ENCODE measurements at regions not wholly inside any gene's neighbourhood (a gene's known extent, or its start where the extent isn't known, plus 50 kb on each side); places are given as distances from the start of the nearest gene placed in this dataset.
A peak's percentile ranks its signal among the peaks of the same experiment; 100 is the strongest.

- DNase-seq = no peak
These were observed 90.2 kb upstream of the FAM20C start for GRCh38 chr7:102047-102711.

GRCh38 chr7:102721-103120 is 89.7 kb upstream of the FAM20C start:
- DNase-seq = peak in 1 of 2 donors; percentile 42

- peak in 1 of 2 donors; percentile 42 for DNase-seq
These were observed 88.4 kb upstream of the FAM20C start for GRCh38 chr7:103981-104380.

GRCh38 chr7:105002-105401 is 87.4 kb upstream of the FAM20C start:
- no peak for DNase-seq

- DNase-seq = no peak
These were observed 86.0 kb upstream of the FAM20C start for GRCh38 chr7:106356-106755.

GRCh38 chr7:107233-107632 is 85.1 kb upstream of the FAM20C start:
- no peak for DNase-seq

- DNase-seq = no peak
These were observed 84.5 kb upstream of the FAM20C start for GRCh38 chr7:107907-108306.

- no peak for DNase-seq
These were observed 83.3 kb upstream of the FAM20C start for GRCh38 chr7:109094-109493.

- no peak for DNase-seq
These were observed 82.3 kb upstream of the FAM20C start for GRCh38 chr7:109898-110556.

- DNase-seq = no peak
These were observed 81.7 kb upstream of the FAM20C start for GRCh38 chr7:110557-111232.

- DNase-seq = no peak
These were observed 80.8 kb upstream of the FAM20C start for GRCh38 chr7:111591-111990.

GRCh38 chr7:112881-113280 is 79.5 kb upstream of the FAM20C start:
- DNase-seq = peak; percentile 81 to 85

GRCh38 chr7:115274-115911 is 77.0 kb upstream of the FAM20C start:
- peak; percentile 97 to 98 for DNase-seq

GRCh38 chr7:116188-116981 is 76.0 kb upstream of the FAM20C start:
- DNase-seq = no peak

- no peak for DNase-seq
These were observed 74.3 kb upstream of the FAM20C start for GRCh38 chr7:117836-118614.

GRCh38 chr7:118615-119391 is 73.6 kb upstream of the FAM20C start:
- peak; percentile 77 to 85 for DNase-seq

- peak; percentile 93 to 99 for DNase-seq
These were observed 72.8 kb upstream of the FAM20C start for GRCh38 chr7:119392-120163.

GRCh38 chr7:120164-120991 is 72.0 kb upstream of the FAM20C start:
- no peak for DNase-seq
